ENCODE measurements at regions not wholly inside any gene's neighbourhood (a gene's known extent, or its start where the extent isn't known, plus 50 kb on each side); places are given as distances from the start of the nearest gene placed in this dataset.
"Not testable (repeated sequence)": the region's sequence is repeated elsewhere in the genome, so short reads cannot be mapped to it uniquely, and the experiment has no call there.

GRCh38 chr6:10128721-10129120 is 286.2 kb downstream of the TFAP2A start:
- no peak for DNase-seq (ENCODE audit: low read depth in 3 of 3)

GRCh38 chr6:10122164-10122563 is 292.7 kb downstream of the TFAP2A start:
- no peak for DNase-seq (ENCODE audit: low read depth in 3 of 3)

GRCh38 chr6:10112871-10113549 is 301.9 kb downstream of the TFAP2A start:
- no peak for DNase-seq (ENCODE audit: low read depth in 3 of 3)

GRCh38 chr6:10111975-10112374 is 302.9 kb downstream of the TFAP2A start:
- DNase-seq (ENCODE audit: low read depth in 3 of 3), result no peak

- no peak for DNase-seq (ENCODE audit: low read depth in 3 of 3)
These were observed 313.2 kb downstream of the TFAP2A start for GRCh38 chr6:10101551-10102252.

- DNase-seq (ENCODE audit: low read depth in 3 of 3), result no peak
These were observed 315.2 kb downstream of the TFAP2A start for GRCh38 chr6:10099529-10100140.

- DNase-seq (ENCODE audit: low read depth in 3 of 3), result no peak
These were observed 315.9 kb downstream of the TFAP2A start for GRCh38 chr6:10098756-10099528.

GRCh38 chr6:10093282-10093681 is 321.6 kb downstream of the TFAP2A start:
- DNase-seq (ENCODE audit: low read depth in 3 of 3), result no peak

GRCh38 chr6:10084111-10084986 is 330.5 kb downstream of the TFAP2A start:
- no peak for DNase-seq (ENCODE audit: low read depth in 3 of 3)

GRCh38 chr6:10082385-10082784 is 332.5 kb downstream of the TFAP2A start:
- no peak for DNase-seq (ENCODE audit: low read depth in 3 of 3)

- DNase-seq (ENCODE audit: low read depth in 3 of 3), result no peak
These were observed 332.9 kb downstream of the TFAP2A start for GRCh38 chr6:10081957-10082356.

GRCh38 chr6:10081075-10081474 is 333.8 kb downstream of the TFAP2A start:
- no peak for DNase-seq (ENCODE audit: low read depth in 3 of 3)

GRCh38 chr6:10080561-10080960 is 334.3 kb downstream of the TFAP2A start:
- DNase-seq (ENCODE audit: low read depth in 3 of 3), result no peak

GRCh38 chr6:10078581-10078980 is 336.3 kb downstream of the TFAP2A start:
- no peak for DNase-seq (ENCODE audit: low read depth in 3 of 3)

- not testable (repeated sequence) for DNase-seq (ENCODE audit: low read depth in 3 of 3)
These were observed 340.1 kb downstream of the TFAP2A start for GRCh38 chr6:10074726-10075125.

- no peak for DNase-seq (ENCODE audit: low read depth in 3 of 3)
These were observed 341.5 kb downstream of the TFAP2A start for GRCh38 chr6:10073341-10073740.

GRCh38 chr6:10071631-10072220 is 343.1 kb downstream of the TFAP2A start:
- no peak for DNase-seq (ENCODE audit: low read depth in 3 of 3)

- no peak for DNase-seq (ENCODE audit: low read depth in 3 of 3)
These were observed 354.9 kb downstream of the TFAP2A start for GRCh38 chr6:10060004-10060403.

GRCh38 chr6:10054672-10055071 is 360.2 kb downstream of the TFAP2A start:
- DNase-seq (ENCODE audit: low read depth in 3 of 3), result no peak

GRCh38 chr6:10051283-10051682 is 363.6 kb downstream of the TFAP2A start:
- DNase-seq (ENCODE audit: low read depth in 3 of 3), result no peak
